ENCODE measurements at regions not wholly inside any gene's neighbourhood (a gene's known extent, or its start where the extent isn't known, plus 50 kb on each side); places are given as distances from the start of the nearest gene placed in this dataset.
A peak's percentile ranks its signal among the peaks of the same experiment; 100 is the strongest.

GRCh38 chr13:24006520-24007248 lies 109.4 kb upstream of the C1QTNF9B start:
- Histone ChIP-seq H3K27me3 (no peaks in the 10 kb centered on the region), H3K4me1 (ENCODE audit: insufficient read depth) (peaks cover 17% of the 10 kb centered on the region), H3K4me3 (no peak overlapping the region), H3K27ac (peak overlapping the region; percentile 6), H3K4me2 (no peak overlapping the region), H3K36me3 (replicated peaks; ENCODE audit: insufficient read depth, low read depth) (no peaks in the 10 kb centered on the region), H4K20me1 (ENCODE audit: insufficient read depth, poor library complexity, severe bottlenecking) (no peaks in the 10 kb centered on the region), H3K9me3 (ENCODE audit: low read depth) (no peaks in the 10 kb centered on the region), H3K79me2 (no peaks in the 10 kb centered on the region), H2AFZ (no peak overlapping the region), H3K9me2 (replicated peaks; ENCODE audit: insufficient read depth) (no peaks in the 10 kb centered on the region)
- no peak for TF ChIP-seq EZH2phosphoT487 (IDR thresholded peaks at IDR 0.05; ENCODE audit: low read depth, severe bottlenecking, unreplicated experiment)
- no peak for TF ChIP-seq CTCF (IDR thresholded peaks at IDR 0.05; ENCODE audit: poor library complexity)
- TF ChIP-seq EZH2 (IDR thresholded peaks at IDR 0.05; ENCODE audit: borderline replicate concordance): no peak
- DNase-seq (ENCODE audit: low spot score): no peak
- 95% methylated on average over 17 of the region's 17 CpGs for WGBS (ENCODE audit: low lambda C conversion rate, missing lambda C conversion rate)

- 87% methylated on average over 9 of the region's 9 CpGs for WGBS (ENCODE audit: low lambda C conversion rate, missing lambda C conversion rate)
- H3K9me2 ChIP-seq (replicated peaks; ENCODE audit: insufficient read depth): no peaks in the 10 kb centered on the region
- TF ChIP-seq CTCF (IDR thresholded peaks at IDR 0.05; ENCODE audit: poor library complexity): no peak
- no peak for TF ChIP-seq EZH2phosphoT487 (IDR thresholded peaks at IDR 0.05; ENCODE audit: low read depth, severe bottlenecking, unreplicated experiment)
- TF ChIP-seq EZH2 (IDR thresholded peaks at IDR 0.05; ENCODE audit: borderline replicate concordance): no peak
- H4K20me1 ChIP-seq (ENCODE audit: insufficient read depth, poor library complexity, severe bottlenecking): no peaks in the 10 kb centered on the region
- no peaks in the 10 kb centered on the region for H3K36me3 ChIP-seq (replicated peaks; ENCODE audit: insufficient read depth, low read depth)
- no peak overlapping the region for H3K4me3 ChIP-seq
- no peak overlapping the region for H2AFZ ChIP-seq
- H3K4me2 ChIP-seq: no peak overlapping the region
- H3K27me3 ChIP-seq: no peaks in the 10 kb centered on the region
- no peaks in the 10 kb centered on the region for H3K9me3 ChIP-seq (ENCODE audit: low read depth)
- H3K4me1 ChIP-seq (ENCODE audit: insufficient read depth): peaks cover 17% of the 10 kb centered on the region
- no peak for DNase-seq (ENCODE audit: low spot score)
- H3K79me2 ChIP-seq: no peaks in the 10 kb centered on the region
- peak overlapping the region; percentile 80 for H3K27ac ChIP-seq
Measured at GRCh38 chr13:24007979-24008620, 110.8 kb upstream of the C1QTNF9B start.

- no peak for DNase-seq (ENCODE audit: low spot score)
- WGBS (ENCODE audit: low lambda C conversion rate, missing lambda C conversion rate): 86% methylated on average over 3 of the region's 3 CpGs
- no peaks in the 10 kb centered on the region for H4K20me1 ChIP-seq (ENCODE audit: insufficient read depth, poor library complexity, severe bottlenecking)
Measured at GRCh38 chr13:24008679-24009078, 111.4 kb upstream of the C1QTNF9B start.

More at GRCh38 chr13:24008679-24009078, 111.4 kb upstream of the C1QTNF9B start:
- no peaks in the 10 kb centered on the region for H3K36me3 ChIP-seq (replicated peaks; ENCODE audit: insufficient read depth, low read depth)
- no peak for TF ChIP-seq CTCF (IDR thresholded peaks at IDR 0.05; ENCODE audit: poor library complexity)
- TF ChIP-seq EZH2 (IDR thresholded peaks at IDR 0.05; ENCODE audit: borderline replicate concordance): no peak
- no peak for TF ChIP-seq EZH2phosphoT487 (IDR thresholded peaks at IDR 0.05; ENCODE audit: low read depth, severe bottlenecking, unreplicated experiment)
- H3K4me3 ChIP-seq: no peak overlapping the region
- H3K4me2 ChIP-seq: no peak overlapping the region
- H3K4me1 ChIP-seq (ENCODE audit: insufficient read depth): peaks cover 17% of the 10 kb centered on the region
- H3K27me3 ChIP-seq: no peaks in the 10 kb centered on the region
- H3K79me2 ChIP-seq: no peaks in the 10 kb centered on the region
- peak overlapping the region; percentile 35 for H3K27ac ChIP-seq
- no peak overlapping the region for H2AFZ ChIP-seq
- H3K9me3 ChIP-seq (ENCODE audit: low read depth): no peaks in the 10 kb centered on the region
- H3K9me2 ChIP-seq (replicated peaks; ENCODE audit: insufficient read depth): no peaks in the 10 kb centered on the region

Data from hepatocyte (in vitro differentiated cells).